T-helper 2 cell (primary cell): ENCODE measurements at regions not wholly inside any gene's neighbourhood (a gene's known extent, or its start where the extent isn't known, plus 50 kb on each side); places are given as distances from the start of the nearest gene placed in this dataset.
A peak's percentile ranks its signal among the peaks of the same experiment; 100 is the strongest.

Source experiments
- DNase-seq, 5 experiments: peaks; one replicate each; pipeline versions ENCODE4 v3.0.0 to v3.0.0-alpha.2; 2012 to 2022

GRCh38 chr10:111936143-111936542, 247.4 kb downstream of the GPAM start:
- no peak for DNase-seq

- no peak for DNase-seq
Observed at GRCh38 chr10:111944331-111944730, 239.2 kb downstream of the GPAM start.

GRCh38 chr10:111953949-111954348, 229.6 kb downstream of the GPAM start:
- no peak for DNase-seq

- DNase-seq, result no peak
Observed at GRCh38 chr10:111954386-111954785, 229.2 kb downstream of the GPAM start.

DNA sequence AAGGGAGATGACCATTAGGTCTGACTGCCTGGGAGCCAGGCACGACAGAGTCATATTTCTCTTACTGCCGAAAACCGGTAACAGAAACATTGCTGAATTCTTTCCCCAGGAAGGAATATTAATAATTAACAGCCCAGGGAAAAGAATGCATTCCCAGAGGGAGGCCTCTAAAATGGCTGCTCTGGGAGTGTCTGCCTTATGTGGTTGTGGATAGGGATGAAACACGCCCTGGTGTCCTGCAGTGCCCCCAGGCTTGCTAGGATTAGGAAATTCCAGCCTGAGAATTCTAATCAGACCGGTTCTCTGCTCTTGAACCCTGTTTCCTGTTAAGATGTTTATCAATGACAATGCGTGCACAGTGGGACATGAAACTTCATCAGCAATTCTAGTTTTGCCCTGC, 226.7 kb downstream of the GPAM start:
- DNase-seq, result no peak

DNA sequence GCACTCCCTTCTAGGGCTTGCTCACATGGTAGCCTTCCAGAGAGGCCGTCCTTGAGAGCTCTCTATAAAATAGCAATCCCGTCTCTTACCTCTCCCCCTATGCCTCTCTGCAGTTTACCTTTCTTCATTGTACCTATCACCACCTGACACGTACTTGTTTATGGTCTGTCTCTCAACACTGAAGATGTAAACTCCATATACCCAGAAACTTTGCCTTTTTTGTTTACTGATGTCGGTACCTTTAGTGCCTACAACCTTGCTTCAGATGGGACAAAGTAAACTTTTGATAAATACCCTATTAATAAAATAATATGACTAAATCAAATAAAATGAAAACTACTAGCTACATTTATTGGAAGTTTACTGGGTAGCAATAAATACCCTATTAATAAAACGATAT, 220.6 kb downstream of the GPAM start:
- DNase-seq, result no peak

DNA sequence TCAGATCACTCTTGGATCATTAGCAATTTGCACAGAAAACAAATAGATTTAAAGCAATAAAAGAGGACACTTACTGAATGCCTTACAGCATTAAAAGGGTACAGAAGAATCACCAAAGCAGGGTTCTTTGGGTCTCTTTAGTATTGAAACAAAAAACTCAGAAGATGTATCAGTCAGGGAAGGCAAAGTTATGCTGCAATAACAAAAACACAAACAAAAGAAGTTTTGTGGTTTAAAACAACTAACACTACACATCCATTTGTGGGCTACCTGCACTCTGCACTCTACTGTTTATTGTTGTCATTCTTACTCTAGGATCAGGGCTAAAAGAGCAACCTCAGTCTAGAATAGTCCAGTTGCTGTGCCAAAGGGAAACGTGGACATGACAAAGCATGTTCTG, 216.4 kb downstream of the GPAM start:
- DNase-seq, result no peak

GRCh38 chr10:111967547-111967946, 216.0 kb downstream of the GPAM start:
- no peak for DNase-seq

- no peak for DNase-seq
Observed at GRCh38 chr10:111968647-111969046, 214.9 kb downstream of the GPAM start.

DNA sequence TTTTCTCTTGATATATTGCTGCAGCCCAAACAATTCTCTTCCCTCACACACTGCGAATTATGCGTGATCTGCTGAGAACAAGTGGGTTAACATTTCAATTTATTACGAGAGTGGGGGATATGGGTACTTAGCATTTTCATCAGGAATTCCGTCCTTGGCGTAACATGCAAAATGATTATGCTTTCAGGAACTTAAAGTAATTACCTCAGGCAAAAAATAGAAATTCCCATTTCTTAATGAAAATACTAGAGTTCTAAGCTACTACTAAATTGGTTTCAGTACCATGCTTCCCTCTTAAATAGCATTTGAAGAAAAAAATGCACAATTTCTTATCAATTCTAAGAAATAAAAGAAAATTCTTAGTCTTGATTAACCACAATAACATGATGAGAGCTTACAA, 213.5 kb downstream of the GPAM start:
- no peak for DNase-seq

DNA sequence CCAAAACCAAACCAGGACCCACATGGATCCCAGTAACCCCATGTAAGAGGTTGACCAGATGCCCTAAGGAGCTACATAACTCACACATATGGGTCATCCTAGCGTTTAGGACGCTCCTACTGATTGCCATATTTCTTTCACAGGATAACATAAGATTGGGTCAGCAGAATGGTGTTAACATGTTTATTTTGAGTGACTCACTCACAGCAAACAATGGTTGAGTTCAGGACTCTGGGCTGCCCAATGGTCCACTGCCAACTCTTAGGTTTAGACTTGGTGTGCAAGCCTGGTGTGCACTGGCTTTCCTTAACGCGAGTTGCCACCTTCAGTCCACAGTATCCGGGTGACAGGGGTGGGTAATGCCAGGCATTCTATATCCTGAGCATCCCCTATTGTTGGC, 211.5 kb downstream of the GPAM start:
- no peak for DNase-seq

- no peak for DNase-seq
Observed at GRCh38 chr10:111973306-111973705, 210.3 kb downstream of the GPAM start.

GRCh38 chr10:111973826-111974225, 209.7 kb downstream of the GPAM start:
- no peak for DNase-seq

DNA sequence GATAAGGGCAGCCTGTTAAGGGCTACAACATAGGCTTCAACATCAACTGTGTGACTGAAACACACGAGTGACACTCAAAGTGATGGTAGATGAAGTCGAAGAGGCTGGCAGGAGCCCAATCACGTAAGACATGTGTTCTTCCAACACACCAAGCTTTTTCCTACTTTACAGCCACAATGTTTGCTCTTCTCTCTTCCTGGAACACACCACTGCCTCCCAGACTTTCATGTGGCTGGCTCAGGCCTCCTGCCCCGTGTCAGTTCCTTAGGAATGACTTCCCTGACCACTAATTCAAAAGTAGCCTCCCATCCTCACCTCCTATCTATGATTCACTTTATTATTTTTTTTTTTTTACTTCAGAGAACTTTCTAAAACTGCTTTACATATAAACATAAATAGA, 209.2 kb downstream of the GPAM start:
- DNase-seq, result no peak

DNA sequence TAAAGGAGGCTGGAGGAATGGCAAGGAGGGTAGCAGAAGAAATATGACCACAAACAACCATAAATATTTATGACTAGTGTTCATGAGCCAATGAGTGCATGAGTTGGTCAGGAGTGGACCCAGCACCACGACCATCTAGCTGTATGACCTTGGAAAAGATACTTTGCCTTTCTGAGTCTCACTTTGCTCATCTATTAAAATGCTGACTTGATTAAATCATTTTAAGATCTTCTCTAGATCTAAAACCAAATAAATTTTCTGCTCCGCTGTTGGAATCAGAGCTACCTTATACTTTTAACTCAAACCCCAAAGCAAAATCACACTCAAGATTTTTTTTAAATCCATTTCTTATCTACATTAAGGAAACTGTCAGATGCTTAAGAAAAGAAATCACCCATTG, 207.0 kb downstream of the GPAM start:
- no peak for DNase-seq

DNA sequence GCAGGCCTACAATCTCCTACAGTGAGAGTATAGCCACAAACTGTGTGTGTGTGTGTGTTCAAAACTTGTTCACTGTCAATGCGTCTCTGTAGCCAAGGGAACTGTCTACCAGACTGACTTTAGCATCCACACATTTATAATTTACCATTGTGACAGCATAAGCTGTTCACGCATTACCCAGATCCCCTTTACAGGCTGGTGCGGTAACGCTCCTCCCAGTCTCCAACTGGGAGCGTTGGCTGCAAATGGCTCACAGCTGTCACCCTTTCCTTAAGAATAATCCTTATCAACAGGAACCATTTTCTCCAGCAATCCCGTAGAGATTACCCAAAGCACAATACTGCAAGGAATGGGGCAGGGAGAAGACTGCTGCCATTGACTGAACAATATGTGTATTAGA, 199.5 kb downstream of the GPAM start:
- no peak for DNase-seq

DNA sequence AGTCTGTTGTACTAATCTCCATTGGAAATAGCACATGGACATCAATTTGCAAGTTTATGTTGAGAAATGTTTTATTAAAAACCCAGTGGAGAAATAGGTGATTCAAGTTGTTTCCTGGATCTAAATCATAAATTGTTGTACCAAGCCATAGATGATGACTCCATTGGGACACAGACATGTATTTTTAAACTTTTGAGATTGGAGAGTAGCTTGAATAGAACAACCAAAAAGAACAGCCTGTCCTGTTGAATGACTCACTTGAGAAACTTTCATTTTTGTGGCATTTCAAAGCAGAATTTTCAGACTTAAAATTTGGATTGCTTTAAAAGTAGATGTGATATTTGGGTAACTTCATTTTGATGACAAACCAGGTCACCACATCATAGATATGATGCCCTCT, 197.5 kb downstream of the GPAM start:
- DNase-seq, result no peak

DNA sequence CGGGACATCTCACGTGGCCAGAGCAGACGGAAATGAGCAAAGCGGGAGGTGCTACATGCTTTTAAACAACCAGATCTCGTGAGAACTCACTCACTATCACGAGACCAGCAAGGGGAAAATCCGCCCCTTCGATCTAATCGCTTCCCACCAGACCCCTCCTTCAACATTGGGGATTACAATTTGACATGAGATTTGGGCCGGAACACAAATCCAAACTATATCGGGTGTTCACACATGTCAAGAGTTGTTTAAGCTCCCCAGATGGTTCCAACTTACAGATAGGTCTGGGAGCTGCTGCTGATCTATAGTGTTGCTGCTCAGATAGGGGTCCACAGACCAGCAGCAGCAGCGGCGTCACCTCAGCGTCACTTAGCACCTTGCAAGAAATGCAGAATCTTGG, 194.9 kb downstream of the GPAM start:
- DNase-seq, result no peak

DNA sequence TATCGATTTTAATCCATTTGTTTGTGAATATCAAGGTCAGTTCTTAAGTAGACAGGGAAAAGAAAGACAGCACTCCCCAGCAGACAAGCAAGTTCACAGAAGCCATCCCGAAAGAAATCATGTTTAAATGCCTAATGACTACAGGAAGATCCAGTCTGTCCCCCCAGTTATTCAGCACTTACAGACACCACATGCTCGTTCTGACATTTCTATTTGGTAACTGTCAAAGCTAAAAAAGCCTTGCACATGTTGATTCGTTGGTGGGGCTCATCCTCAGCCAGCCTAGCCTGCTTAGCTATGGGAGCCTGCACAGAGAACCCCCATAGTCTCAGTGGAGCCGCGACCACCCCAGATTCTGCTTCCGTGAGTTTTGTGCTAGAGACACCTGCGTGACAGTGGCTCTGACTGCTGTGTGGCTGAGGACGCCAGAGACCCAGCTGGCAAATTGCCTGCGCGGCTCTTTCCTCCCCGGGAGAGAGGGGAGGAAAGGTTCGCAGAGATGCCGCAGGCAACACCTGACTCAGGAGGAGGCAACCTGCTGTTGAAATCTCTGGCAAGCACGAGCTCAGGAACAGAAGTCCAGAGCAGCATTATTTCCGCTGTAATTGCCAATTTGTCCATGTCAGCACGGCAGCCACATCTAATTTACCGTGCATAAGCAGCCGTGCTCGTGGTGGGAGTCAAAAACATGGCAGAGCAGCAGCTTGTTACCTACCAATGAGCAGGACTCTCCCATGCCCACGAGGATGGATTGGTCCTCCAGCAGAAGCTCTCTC, 194.2 kb downstream of the GPAM start:
- DNase-seq, result no peak

DNA sequence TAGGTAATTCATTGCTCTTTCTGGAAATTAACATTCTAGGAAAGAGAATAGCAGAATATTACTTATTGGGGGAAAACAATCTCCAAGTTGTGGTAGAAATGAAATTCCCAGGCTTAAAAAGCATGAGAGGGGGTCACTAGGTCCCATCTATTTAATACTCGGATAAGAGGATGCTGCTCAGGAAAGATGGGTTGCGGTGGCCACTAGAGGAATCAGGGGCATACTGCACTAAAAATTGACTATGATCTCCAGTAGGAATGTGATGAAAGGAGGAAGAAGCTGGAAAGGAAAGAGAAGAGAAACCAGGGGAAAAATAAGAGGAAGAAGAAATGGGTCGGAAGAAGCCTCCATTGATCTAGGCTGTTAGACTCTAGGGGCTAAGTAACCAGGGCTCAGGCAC, 192.8 kb downstream of the GPAM start:
- no peak for DNase-seq

DNA sequence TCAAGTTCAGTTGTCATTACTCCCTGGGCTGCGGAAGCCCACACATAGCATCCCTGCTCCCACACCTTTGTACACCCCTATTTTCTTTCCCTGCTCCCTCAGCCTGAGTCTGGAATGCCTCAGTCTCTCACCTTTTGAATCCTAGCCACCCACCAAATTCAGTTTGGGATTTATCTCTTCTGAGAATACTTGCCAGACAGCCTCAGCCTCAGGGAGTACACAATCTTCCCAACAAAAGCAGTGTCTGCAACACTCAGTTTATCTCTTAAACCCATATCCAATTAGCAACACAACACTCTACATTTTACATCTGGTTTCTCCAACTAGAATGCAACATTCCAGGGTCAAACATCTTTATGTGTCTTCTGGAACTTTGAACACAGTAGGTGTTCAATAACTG, 190.2 kb downstream of the GPAM start:
- no peak for DNase-seq

- no peak for DNase-seq
Observed at GRCh38 chr10:111993872-111994426, 189.6 kb downstream of the GPAM start.

DNA sequence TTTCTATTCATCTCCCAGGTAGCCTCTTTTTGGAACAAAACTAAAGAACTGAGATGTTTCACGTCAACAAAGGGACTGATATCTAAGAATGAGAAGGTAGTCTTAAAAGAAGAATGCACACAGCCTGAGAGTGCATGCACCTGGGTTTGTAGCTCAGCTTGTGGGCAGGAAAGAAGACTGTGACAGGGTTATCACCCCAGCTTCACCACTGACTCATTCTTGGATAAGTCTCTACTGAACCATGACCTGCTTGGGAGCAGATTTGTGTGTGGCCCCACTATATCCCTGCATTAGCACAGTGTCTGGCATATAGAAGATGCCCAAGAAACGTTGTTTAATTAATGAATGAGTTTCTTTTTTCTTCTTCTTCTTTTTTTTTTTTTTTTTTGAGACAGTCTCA, 187.5 kb downstream of the GPAM start:
- peak in 1 of 5 experiments; percentile 1 for DNase-seq

DNA sequence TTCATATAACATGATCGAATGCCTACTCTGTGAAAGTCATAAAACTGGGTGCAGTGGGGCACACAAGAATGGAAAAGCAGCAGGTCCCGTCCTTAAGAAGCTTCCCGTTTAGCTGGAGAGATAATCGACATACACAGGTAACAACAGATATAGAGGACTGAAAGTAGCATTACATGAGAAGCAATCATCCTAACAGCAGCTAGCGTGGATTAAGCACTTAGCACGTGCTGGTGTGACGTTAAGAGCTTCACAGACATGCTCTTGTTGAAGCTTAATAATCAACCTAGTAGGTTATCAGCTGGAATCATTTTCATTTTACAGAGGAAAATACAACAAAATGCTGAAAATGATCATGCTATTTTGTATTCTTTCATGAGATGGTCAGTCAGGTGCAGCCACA, 184.8 kb downstream of the GPAM start:
- no peak for DNase-seq
